Jurkat, Clone E6-1 (cell line): ENCODE measurements at regions not wholly inside any gene's neighbourhood (a gene's known extent, or its start where the extent isn't known, plus 50 kb on each side); places are given as distances from the start of the nearest gene placed in this dataset.

Experiments
- DNase-seq: peaks from one replicate; pipeline ENCODE4 v3.0.0-alpha.2; 2011; ENCODE audit warnings: low read depth, low spot score
- H3K4me3 ChIP-seq: 2 replicates; pipeline ENCODE4 v1.5.1; 2011; ENCODE audit warnings: mild to moderate bottlenecking, low read length, control low read depth, moderate library complexity

DNA sequence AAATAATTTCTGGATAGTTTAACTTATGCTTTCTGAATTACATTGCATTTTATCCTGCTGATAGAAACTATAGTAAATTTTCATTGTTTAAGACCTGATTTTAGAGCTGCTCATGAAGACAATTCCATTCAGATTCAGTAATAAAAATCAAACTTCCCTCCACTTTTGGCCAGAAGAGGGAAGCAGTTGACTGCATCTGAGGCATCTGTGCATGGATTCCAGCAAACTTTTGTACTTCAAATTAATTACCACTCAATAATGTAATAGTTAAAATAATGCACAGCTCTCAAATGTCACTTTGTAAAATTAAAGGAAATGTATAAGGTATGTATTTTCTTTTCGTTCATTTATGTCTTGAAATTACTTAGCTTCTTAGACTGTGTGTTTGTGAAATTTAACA is 64.2 kb upstream of the SLC35B3 start:
- no peak overlapping the region for H3K4me3 ChIP-seq
- no peak for DNase-seq

- H3K4me3 ChIP-seq = no peak overlapping the region
Observed at GRCh38 chr6:8494730-8495129, 59.4 kb upstream of the SLC35B3 start.

GRCh38 chr6:8492536-8493133 is 57.3 kb upstream of the SLC35B3 start:
- H3K4me3 ChIP-seq = no peak overlapping the region
- no peak for DNase-seq

More at GRCh38 chr6:8494730-8495129, 59.4 kb upstream of the SLC35B3 start:
- peak; percentile 39 for DNase-seq
